Breast epithelium (tissue), 4 donors: ENCODE measurements at regions not wholly inside any gene's neighbourhood (a gene's known extent, or its start where the extent isn't known, plus 50 kb on each side); places are given as distances from the start of the nearest gene placed in this dataset.

Source experiments
- DNase-seq, 2 donors: peaks; one replicate each; pipeline ENCODE4 v3.0.0-alpha.2; 2019; ENCODE audit warnings: low spot score in 2 of 2
- H3K27ac ChIP-seq, 2 donors: fragments of 200-600 bp; sonication (generic) in 1 of 2; one replicate each; pipeline ENCODE4 v1.5.1; 2016 to 2019; ENCODE audit warnings: mild to moderate bottlenecking in 1 of 2
- H3K27me3 ChIP-seq, 2 donors: fragments of 200-600 bp; sonication (generic) in 1 of 2; one replicate each; pipeline versions ENCODE4 v1.5.1 to v1.6.0; 2017 to 2019; ENCODE audit warnings: control low read depth in 1 of 2, mild to moderate bottlenecking in 1 of 2
- H3K36me3 ChIP-seq: fragments of 200-600 bp; one replicate; pipeline ENCODE4 v1.5.1; 2019
- H3K4me1 ChIP-seq, 2 donors: fragments of 200-600 bp; sonication (generic); one replicate each; pipeline ENCODE4 v1.5.1; 2016 to 2019; ENCODE audit warnings: control low read depth in 1 of 2
- H3K4me3 ChIP-seq, 3 donors: fragments of 200-600 bp; sonication (generic); 1 replicate in 2 of 3; 2 replicates in 1 of 3; pipeline ENCODE4 v1.5.1; 2016 to 2019; ENCODE audit warnings: mild to moderate bottlenecking in 3 of 3, moderate library complexity in 2 of 3
- H3K9me3 ChIP-seq, 2 donors: fragments of 200-600 bp; sonication (generic) in 1 of 2; one replicate each; pipeline ENCODE4 v1.5.1; 2016 to 2019; ENCODE audit warnings: control low read depth in 1 of 2
- POLR2A ChIP-seq: fragments of 450-650 bp; IDR thresholded peaks from one replicate; pipeline ENCODE4 v1.6.1; 2016; ENCODE audit warnings: antibody characterized with exemption, mild to moderate bottlenecking, moderate library complexity
- POLR2AphosphoS5 ChIP-seq, 3 donors: sonication (generic); formaldehyde crosslinking; IDR thresholded peaks; one replicate each; pipeline ENCODE4 v1.6.1; 2017; ENCODE audit warnings: antibody characterized with exemption in 3 of 3
- intact Hi-C: fragments of 100-400 bp; cut with DNase I; formaldehyde crosslinking; loops from one replicate; pipeline ENCODE4 v1.15.1; 2023; ENCODE audit warnings: low total_unique reads
- TF ChIP-seq, protein P1 (sequence below), 3 donors: fragments of 450-650 bp; IDR thresholded peaks; one replicate each; pipeline ENCODE4 v1.5.1; 2016 to 2017; ENCODE audit warnings: antibody characterized with exemption in 3 of 3, mild to moderate bottlenecking in 3 of 3, moderate library complexity in 3 of 3

DNA sequence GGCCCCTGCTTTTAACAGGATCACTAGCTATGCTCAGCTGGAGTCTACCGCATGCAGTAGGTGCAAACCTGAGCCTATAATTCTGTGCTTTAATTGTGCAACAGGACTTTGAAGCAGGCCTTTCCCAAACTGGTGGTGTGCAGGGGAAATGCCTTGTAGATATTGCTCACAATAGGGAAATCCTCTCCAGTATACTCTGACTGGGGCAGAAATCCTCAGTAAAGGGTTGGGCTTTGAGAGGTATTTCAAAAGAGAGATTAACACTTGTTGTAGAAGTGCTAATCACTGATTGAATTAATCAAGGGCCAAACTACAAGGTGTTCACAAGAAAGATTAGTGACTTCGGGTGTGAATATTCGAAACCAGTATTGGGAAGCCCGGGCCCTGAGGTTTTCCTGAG, 58.5 kb upstream of the EXOC6 start:
- Histone ChIP-seq H3K27ac (no peak overlapping the region), H3K36me3 (no peaks in the 10 kb centered on the region), H3K4me1 (no peaks in the 10 kb centered on the region), H3K9me3 (no peaks in the 10 kb centered on the region), H3K4me3 (no peak overlapping the region), H3K27me3 (no peaks in the 10 kb centered on the region)
- intact Hi-C loops = no loop called here
- no peak for DNase-seq
- TF ChIP-seq POLR2A (no peak), POLR2AphosphoS5 (IDR thresholded peaks at IDR 0.05) (no peak)
- TF ChIP-seq, protein P1, sequence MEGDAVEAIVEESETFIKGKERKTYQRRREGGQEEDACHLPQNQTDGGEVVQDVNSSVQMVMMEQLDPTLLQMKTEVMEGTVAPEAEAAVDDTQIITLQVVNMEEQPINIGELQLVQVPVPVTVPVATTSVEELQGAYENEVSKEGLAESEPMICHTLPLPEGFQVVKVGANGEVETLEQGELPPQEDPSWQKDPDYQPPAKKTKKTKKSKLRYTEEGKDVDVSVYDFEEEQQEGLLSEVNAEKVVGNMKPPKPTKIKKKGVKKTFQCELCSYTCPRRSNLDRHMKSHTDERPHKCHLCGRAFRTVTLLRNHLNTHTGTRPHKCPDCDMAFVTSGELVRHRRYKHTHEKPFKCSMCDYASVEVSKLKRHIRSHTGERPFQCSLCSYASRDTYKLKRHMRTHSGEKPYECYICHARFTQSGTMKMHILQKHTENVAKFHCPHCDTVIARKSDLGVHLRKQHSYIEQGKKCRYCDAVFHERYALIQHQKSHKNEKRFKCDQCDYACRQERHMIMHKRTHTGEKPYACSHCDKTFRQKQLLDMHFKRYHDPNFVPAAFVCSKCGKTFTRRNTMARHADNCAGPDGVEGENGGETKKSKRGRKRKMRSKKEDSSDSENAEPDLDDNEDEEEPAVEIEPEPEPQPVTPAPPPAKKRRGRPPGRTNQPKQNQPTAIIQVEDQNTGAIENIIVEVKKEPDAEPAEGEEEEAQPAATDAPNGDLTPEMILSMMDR (IDR thresholded peaks at IDR 0.05) = no peak

DNA sequence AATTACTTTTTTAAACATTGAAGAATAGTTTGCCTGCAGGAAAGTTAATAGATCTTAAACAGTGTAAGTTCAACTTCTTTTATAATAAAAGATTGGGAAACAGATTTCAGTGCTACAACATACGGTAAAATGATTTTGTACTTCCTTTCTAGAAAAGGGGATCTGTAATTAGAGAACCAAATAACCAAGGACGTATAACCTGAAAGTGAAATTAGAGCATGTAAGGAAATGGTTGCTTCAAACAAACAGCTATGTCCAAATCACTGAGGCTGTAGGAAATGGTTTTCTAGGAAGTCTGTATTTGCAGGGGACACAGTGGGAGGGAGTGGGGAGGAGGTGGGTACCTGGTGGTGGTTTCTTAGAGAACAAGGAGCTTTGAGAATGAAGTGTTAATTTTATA, 57.9 kb upstream of the EXOC6 start:
- TF ChIP-seq, protein P1 (IDR thresholded peaks at IDR 0.05) = no peak
- TF ChIP-seq POLR2AphosphoS5 (IDR thresholded peaks at IDR 0.05) (no peak), POLR2A (no peak)
- Histone ChIP-seq H3K27ac (no peak overlapping the region), H3K27me3 (no peaks in the 10 kb centered on the region)

DNA sequence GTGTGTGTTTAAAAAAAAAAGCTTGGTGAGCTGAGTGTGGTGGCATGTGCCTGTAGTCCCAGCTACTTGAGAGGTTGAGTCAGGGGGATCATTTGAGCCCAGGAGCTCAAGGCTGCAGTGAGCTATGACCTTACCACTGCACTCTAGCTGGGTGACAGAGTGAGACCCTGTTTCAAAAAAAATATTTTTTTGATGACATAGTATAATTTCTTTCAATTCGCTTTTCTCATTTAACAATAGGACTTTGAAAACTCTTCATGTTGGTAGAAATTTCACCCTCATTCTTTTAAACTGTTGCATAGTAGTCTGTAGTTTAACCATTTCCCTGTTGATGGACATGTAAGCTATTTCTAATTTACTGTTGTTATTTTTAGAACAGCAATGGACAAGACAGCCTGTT, 55.7 kb upstream of the EXOC6 start:
- Histone ChIP-seq H3K36me3 (no peaks in the 10 kb centered on the region), H3K27me3 (no peaks in the 10 kb centered on the region), H3K27ac (no peak overlapping the region), H3K9me3 (no peaks in the 10 kb centered on the region), H3K4me1 (no peaks in the 10 kb centered on the region), H3K4me3 (no peak overlapping the region)
- no peak for DNase-seq
- intact Hi-C loops = no loop called here
- TF ChIP-seq, protein P1 (IDR thresholded peaks at IDR 0.05) = no peak
- no peak for TF ChIP-seq POLR2A
- no peak for TF ChIP-seq POLR2AphosphoS5 (IDR thresholded peaks at IDR 0.05)

More for the DNA sequence above, 57.9 kb upstream of the EXOC6 start:
- Histone ChIP-seq H3K4me1 (no peaks in the 10 kb centered on the region), H3K9me3 (no peaks in the 10 kb centered on the region), H3K36me3 (no peaks in the 10 kb centered on the region), H3K4me3 (no peak overlapping the region)
- DNase-seq = no peak
- intact Hi-C loops = no loop called here
